K562 (cell line): ENCODE measurements at regions not wholly inside any gene's neighbourhood (a gene's known extent, or its start where the extent isn't known, plus 50 kb on each side); places are given as distances from the start of the nearest gene placed in this dataset.

Experiments used
- CEBPZ ChIP-seq: fragments of 150-350 bp; IDR thresholded peaks from 2 replicates; pipeline ENCODE4 v1.6.1; 2014; ENCODE audit warnings: low read depth, mild to moderate bottlenecking, low read length, borderline replicate concordance
- HEY1 ChIP-seq: fragments of 250-450 bp; sonication (Bioruptor Pico); IDR thresholded peaks from 2 replicates; pipeline ENCODE4 v1.5.0; 2020; ENCODE audit warnings: mild to moderate bottlenecking, moderate library complexity, borderline replicate concordance
- KLF1 ChIP-seq: fragments of 450-650 bp; IDR thresholded peaks from 2 replicates; pipeline ENCODE4 v1.6.1; 2016; ENCODE audit warnings: missing genetic modification characterization, missing compliant biosample characterization
- MBD2 ChIP-seq: sonication (generic); IDR thresholded peaks from 2 replicates; pipeline ENCODE4 v1.6.1; 2016; ENCODE audit warnings: low read depth, borderline replicate concordance
- THRB ChIP-seq: fragments of 450-650 bp; formaldehyde crosslinking; conservative IDR thresholded peaks from 2 replicates; pipeline ENCODE4 v1.4.0; 2022; ENCODE audit warnings: mild to moderate bottlenecking, missing genetic modification characterization
- ZNF449 ChIP-seq: fragments of 250-450 bp; sonication (Bioruptor Pico); IDR thresholded peaks from 2 replicates; pipeline ENCODE4 v1.8.0; 2022; ENCODE audit warnings: moderate library complexity, mild to moderate bottlenecking, inconsistent platforms

GRCh38 chr5:2549354-2549753 is 202.1 kb downstream of the IRX2 start (continued):
- TF ChIP-seq CEBPZ (no peak), HEY1 (CRISPR knock-in tag) (no peak), KLF1 (tag) (no peak), THRB (CRISPR knock-in tag) (no peak), MBD2 (no peak), ZNF449 (CRISPR knock-in tag) (no peak)
